ENCODE measurements at regions not wholly inside any gene's neighbourhood (a gene's known extent, or its start where the extent isn't known, plus 50 kb on each side); places are given as distances from the start of the nearest gene placed in this dataset.

DNA sequence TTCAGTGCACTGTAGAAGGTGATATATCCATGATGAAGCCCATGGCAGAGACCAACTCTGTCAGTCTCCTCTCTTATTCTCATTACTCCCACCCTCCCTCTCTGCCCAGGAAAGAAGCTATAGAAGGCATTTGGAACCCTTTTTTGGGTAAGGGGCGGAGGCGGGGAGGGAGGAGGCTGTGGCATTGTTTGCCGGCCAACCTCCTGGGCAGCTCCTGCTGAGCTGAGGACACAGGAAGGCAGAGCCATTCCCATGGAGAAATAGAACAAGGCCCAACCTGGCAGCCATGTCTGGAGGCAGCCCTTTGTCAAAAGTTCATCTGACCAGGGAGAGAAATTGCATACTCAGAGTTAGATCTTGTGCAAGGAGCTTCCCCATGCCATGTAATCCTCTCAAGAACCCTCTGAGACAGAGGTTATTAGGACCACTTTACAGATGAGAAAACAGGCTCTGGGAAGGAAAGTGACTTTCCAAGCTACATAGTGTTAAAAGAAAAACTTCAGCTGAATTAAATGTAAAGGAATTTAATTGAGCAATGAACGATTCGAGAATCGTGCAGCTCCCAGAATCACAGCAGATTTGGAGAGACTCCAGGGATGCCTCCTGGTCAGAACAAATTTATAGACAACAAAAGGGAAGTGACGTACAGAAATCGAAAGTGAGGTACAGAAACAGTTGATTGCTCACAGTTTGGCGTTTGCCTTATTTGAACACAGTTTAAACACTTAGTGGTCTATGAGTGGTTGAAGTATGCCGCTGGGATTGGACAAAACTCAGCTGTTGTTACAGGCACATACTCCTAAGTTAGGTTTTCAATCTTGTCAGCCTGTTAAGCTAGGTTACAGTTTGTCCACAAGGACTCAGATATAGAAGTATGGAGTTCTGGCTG lies 158.6 kb downstream of the MELK start:
- H3K36me3 Mint-ChIP-seq (ENCODE audit: insufficient read depth in 1 of 3, low read depth in 3 of 3), result no peaks in the 10 kb centered on the region

More for the DNA sequence above, 158.6 kb downstream of the MELK start:
- Histone ChIP-seq H2BK120ac (ENCODE audit: low read depth, low read length, poor library complexity, severe bottlenecking) (no peak overlapping the region), H3K56ac (ENCODE audit: insufficient read length, low read depth, low read length) (no peak overlapping the region), H2BK12ac (ENCODE audit: insufficient read length, low read depth, low read length) (no peak overlapping the region), H3K4ac (ENCODE audit: low read depth, low read length) (no peak overlapping the region), H3K9me3 (ENCODE audit: control insufficient read depth, low read depth, low read length) (no peaks in the 10 kb centered on the region), H3K14ac (ENCODE audit: insufficient read depth, low read length) (no peak overlapping the region), H4K5ac (ENCODE audit: insufficient read length, low read depth, low read length) (no peak overlapping the region), H2AK5ac (ENCODE audit: insufficient read length, low read length) (no peak overlapping the region), H2BK15ac (ENCODE audit: low read depth, low read length) (no peak overlapping the region), H3K18ac (ENCODE audit: insufficient read length, low read depth, low read length) (no peak overlapping the region), H4K20me1 (ENCODE audit: control insufficient read depth, insufficient read depth, insufficient read length) (no peaks in the 10 kb centered on the region), H3K79me2 (ENCODE audit: insufficient read depth, low read length) (no peaks in the 10 kb centered on the region), H3K23me2 (ENCODE audit: insufficient read length, low read depth, low read length, poor library complexity, severe bottlenecking) (no peaks in the 10 kb centered on the region), H3K27me3 (ENCODE audit: insufficient read depth, low read length) (no peaks in the 10 kb centered on the region), H2BK5ac (ENCODE audit: insufficient read length, low read length) (no peak overlapping the region), H4K91ac (ENCODE audit: insufficient read length, low read depth, low read length) (no peak overlapping the region), H3K79me1 (ENCODE audit: insufficient read depth, low read depth, low read length, poor library complexity, severe bottlenecking) (no peaks in the 10 kb centered on the region), H2AFZ (ENCODE audit: low read length) (no peak overlapping the region), H3K27ac (ENCODE audit: insufficient read length, low read depth, low read length) (no peak overlapping the region), H4K8ac (replicated peaks; ENCODE audit: insufficient read length, low read depth, low read length) (no peak overlapping the region), H2BK20ac (ENCODE audit: low read depth, low read length, poor library complexity, severe bottlenecking) (no peak overlapping the region), H3K23ac (ENCODE audit: insufficient read length, low read depth, low read length) (no peak overlapping the region), H3T11ph (ENCODE audit: low read length) (no peak overlapping the region), H3K9ac (ENCODE audit: extremely low read depth, insufficient read length, low read length) (no peak overlapping the region), H3K4me1 (ENCODE audit: insufficient read depth, low read length) (0 out of 2 replicates have a peak, but pooled peaks cover 5% of the 10 kb centered on the region), H3K4me2 (ENCODE audit: insufficient read depth, insufficient read length, low read length) (no peak overlapping the region)
- Mint-ChIP-seq H3K4me1 (peaks cover 21 to 23% of the 10 kb centered on the region in 2 experiments), H3K9me3 (no peaks in the 10 kb centered on the region), H3K27ac (no peak overlapping the region), H3K4me3 (no peak overlapping the region), H3K27me3 (ENCODE audit: low read depth) (no peaks in the 10 kb centered on the region)
- WGBS (ENCODE audit: extremely low coverage, insufficient read length, low lambda C conversion rate), result no CpG with 5 or more reads among the region's 10 CpGs
- no peak for DNase-seq
- TF ChIP-seq, protein P1, sequence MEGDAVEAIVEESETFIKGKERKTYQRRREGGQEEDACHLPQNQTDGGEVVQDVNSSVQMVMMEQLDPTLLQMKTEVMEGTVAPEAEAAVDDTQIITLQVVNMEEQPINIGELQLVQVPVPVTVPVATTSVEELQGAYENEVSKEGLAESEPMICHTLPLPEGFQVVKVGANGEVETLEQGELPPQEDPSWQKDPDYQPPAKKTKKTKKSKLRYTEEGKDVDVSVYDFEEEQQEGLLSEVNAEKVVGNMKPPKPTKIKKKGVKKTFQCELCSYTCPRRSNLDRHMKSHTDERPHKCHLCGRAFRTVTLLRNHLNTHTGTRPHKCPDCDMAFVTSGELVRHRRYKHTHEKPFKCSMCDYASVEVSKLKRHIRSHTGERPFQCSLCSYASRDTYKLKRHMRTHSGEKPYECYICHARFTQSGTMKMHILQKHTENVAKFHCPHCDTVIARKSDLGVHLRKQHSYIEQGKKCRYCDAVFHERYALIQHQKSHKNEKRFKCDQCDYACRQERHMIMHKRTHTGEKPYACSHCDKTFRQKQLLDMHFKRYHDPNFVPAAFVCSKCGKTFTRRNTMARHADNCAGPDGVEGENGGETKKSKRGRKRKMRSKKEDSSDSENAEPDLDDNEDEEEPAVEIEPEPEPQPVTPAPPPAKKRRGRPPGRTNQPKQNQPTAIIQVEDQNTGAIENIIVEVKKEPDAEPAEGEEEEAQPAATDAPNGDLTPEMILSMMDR (conservative IDR thresholded peaks at IDR 0.05), result no peak

All from H9 (cell line).